Ecto neural progenitor cell (in vitro differentiated cells): ENCODE measurements at regions not wholly inside any gene's neighbourhood (a gene's known extent, or its start where the extent isn't known, plus 50 kb on each side); places are given as distances from the start of the nearest gene placed in this dataset.
"Not testable (repeated sequence)": the region's sequence is repeated elsewhere in the genome, so short reads cannot be mapped to it uniquely, and the experiment has no call there.

Experiments
- DNase-seq: peaks from one replicate; pipeline ENCODE4 v3.0.0-alpha.2; 2018; ENCODE audit warnings: low spot score

DNA sequence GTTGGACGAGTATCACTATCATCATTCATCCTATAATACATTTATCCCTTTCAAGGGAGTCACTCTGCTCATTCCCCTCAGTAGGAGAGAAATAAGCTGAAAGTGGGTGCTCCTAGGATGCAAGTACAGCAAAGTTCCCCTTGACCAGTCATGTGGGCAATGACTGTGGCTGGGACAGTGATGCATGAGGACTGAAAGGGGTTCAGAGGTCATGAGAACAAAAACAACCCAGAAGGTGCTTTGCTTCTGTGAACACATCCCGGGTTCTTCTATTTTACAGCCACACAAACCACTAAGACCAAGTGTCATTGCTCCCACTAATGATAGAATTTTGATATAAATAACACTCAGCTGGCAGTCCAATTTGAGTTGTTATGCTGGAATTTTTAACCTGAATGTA is 177.8 kb upstream of the ADCY2 start:
- no peak for DNase-seq

DNA sequence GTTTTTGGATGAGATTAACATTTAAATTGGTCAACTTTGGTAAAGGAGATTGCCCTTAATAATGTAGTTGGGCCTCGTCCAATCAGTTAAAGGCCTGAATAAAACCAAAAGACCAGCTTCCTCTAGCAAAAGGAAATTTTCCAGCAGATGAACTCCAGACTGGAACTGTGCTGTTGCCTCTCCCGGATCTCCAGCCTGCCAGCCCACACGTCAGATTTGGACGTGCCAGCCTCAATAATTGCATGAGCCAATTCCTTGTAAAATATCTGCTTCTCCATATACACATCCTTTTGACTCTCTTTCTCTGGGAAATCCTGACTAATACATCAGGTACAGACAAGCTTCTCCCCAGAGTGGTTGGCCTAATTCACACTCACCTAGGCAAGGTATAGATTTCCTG is 175.8 kb upstream of the ADCY2 start:
- no peak for DNase-seq

DNA sequence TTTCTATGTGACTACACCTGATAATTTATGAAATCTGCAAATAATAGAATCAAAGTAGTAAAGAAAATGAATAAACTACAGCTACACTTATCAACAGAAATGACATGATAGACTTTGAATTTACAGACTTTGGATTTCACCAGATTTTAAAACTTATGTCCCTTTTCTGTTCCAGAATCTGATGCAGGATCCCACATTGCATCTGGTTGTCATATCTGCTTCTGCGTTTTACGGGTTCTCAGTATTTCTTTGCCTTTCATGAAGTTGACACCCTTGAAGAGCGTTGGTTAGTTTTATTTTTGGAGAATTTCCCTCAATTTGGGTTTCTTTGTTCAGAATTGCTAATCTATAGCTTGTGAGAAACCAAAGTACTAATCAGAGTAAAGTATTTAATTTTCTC is 174.9 kb upstream of the ADCY2 start:
- no peak for DNase-seq

DNA sequence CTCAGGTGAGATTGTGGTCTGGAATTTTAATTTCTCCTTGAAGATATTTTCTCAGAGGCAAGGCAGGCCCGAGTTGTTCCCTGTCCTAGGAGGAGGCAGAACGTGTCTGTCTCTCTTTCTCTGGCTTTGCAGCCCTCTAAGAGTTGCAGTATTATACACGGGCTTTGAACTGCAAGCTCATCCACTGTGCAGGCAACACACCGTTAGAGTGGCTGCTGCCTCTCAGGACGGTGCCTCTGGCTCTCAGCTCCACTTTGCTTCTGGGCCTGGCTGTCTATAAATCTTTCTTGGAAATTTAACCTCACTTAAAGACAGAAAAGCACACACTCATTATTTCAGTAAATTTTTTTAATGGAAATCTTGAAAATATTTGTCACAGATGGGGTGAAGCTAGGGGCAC is 170.1 kb upstream of the ADCY2 start:
- DNase-seq, result no peak

DNA sequence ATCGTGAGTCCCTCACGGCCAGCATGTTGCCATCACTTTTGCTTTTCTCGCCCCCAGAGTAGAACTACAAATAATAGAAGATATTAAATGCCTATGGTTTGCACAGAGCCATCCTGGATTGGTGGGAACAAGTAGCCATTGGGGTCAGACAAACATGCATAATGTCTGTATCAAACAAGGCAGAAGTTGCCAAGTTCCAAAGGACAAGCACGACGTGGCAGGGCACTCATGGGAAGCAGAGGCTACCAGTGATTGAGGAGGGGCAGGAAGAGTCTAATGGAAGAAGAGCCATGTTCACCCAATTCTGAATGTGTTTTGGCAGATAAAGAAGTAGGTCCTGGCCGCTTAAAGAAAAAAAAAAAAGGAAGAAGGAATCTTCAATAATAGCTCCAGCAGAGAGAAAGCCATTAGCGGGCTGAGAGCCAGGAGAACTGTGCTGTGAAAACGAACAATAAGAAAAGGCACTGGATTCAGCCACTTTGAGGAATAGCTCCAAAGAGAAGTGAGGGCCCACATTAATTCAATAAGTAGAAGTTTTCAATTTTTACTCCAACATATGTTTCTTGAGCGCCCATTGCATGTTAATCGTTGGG is 153.7 kb upstream of the ADCY2 start:
- DNase-seq, result no peak

DNA sequence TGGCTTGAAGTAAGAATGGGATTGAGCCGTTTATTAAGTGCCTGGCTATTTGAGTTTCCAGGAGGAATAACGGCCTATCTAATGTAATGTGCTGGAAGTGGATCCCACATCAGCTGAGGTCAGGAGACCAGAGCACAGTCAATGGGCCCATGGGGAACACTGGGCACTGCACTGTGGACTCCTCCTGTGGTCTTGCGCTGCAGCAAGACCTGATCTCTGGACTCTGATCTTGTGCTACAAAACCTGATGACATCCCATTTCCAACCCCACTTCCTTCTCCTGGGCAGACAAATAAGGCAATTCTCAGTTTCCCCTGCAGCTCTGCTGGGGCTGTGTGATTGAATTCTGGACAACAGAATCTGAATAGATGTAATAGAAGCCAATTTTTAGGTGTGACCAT is 151.7 kb upstream of the ADCY2 start:
- no peak for DNase-seq

DNA sequence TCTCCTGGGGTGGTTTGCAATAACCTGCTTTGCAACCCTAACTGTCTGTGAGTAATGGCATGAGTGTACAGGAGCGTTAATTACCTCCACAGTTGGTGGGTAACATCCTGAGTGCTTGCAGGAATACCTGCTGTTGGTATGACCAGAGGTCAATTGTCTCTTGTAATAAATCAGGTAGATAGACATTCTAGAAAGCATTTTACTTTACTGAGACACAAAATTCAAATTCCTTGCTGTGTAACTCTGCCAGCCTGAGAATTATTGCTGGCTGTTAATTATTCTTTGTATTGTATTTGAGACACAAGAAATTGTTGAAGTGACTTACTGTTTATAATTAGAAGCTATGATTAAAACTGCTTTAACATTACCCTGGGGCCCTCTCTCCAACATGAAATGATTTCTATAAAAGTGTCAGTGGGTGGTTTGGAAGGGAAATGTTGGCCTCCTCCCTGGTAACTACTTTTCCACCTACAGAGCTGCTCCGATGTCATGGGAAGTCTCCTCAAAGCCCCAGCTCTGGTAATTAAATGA is 150.8 kb upstream of the ADCY2 start:
- DNase-seq, result no peak

DNA sequence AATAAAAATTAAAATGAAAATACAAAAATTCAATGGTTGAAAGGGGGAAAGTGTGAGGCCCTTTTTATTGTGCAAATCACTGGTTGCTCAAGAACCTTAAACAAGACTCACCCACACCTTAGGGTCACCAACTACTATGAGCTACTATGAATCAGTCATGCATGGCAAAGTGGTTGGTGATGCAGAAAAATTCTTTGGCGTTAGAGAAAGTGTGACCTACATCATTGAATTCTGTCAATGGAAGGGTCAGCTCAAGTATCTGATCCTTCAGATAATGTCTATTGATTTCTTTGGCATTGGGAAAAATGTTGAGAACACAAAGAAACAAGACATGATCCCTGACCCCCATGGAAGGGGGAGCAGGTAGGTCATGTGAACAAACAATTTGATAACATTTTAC is 149.7 kb upstream of the ADCY2 start:
- DNase-seq, result no peak

DNA sequence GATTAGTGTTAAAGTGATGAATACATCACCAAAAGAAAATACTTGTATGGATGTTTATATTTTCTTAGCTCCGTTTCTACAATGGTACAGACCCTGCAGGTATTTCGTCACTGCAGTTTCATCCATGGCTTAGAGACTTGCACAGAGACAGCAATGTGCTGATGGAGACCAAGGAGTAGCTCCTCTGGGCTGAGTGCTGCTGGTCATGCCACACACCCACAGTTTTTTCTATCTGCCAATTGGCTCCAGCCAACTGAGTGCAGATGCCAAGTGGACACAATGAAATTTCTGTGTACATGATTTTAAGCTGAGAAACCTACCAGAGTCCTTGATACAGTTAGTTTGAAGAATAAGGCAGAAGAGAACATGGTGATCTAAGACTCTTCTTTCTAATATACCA is 145.9 kb upstream of the ADCY2 start:
- DNase-seq, result no peak

DNA sequence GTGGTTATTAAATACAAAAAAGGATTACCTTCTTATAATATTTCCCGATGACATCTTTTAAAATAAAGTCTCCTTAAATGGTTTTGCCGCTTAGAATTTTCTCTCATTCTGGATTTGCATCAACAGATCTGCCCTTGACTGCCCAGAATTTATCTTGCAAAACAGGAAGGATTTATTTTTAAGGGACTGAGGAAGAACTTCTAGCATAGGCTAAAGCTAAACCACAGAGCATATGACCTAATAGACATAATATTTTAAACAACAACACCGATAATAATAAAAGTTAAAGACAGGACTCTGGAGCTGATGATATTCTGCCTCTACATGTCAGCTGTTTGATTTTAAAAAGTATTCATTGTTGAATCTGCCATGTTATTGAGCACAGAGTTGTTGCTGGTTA is 145.3 kb upstream of the ADCY2 start:
- no peak for DNase-seq

DNA sequence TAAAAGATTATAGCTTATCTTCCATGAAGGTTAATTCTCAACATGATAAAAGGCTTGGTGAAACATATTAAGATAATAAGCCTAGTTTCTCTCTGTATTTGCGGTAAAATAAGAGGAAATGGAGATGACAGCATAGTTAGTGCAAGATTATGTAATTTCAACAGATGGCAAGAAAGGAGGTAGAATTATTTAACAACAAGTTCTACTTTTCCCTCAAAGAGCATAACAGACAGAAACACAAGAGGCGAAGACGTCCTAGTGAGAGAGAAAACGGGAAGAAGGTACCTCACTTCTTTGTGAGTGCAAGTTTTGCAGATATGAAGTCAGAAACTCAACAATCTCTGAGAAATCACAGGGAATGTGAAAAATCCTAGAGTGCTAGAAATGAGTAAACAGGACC is 144.8 kb upstream of the ADCY2 start:
- DNase-seq, result no peak

DNA sequence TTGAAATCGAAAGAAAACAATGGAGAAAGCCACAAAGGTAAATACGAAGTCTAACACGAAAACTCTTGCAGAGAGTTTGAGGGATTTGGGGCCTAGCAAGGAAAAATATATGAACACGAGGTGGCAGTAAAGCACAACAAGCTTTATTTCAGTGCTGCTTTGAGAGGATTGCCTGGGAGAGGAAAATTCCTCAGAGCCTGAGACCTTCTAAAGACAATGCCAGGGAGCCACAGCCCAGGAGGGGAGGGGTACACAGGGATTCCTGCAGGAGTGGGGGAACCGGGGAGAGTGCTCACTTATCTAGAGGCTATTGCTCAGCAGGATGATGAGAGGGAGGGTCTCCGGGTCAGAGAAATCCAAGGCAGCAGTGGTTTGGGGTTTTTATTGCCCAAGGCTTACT is 134.9 kb upstream of the ADCY2 start:
- DNase-seq, result peak; percentile 71

DNA sequence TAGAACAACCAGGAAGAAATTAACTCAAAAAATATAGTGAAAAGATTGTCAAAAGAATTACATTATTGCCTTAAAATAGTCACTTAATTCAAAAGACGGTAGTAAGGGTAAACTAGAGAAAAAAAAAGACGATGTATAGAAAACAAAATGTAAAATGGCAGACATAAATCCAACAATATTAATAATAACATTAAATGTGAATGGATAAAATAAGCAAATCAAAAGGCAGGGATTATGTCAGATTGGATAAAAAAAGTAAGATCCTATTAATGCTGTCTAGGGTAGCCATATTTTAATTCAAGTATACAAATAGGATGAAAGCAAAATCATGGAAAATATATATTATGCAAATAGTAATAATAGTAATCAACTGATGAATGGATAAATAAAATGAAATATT is 134.0 kb upstream of the ADCY2 start:
- DNase-seq, result no peak

DNA sequence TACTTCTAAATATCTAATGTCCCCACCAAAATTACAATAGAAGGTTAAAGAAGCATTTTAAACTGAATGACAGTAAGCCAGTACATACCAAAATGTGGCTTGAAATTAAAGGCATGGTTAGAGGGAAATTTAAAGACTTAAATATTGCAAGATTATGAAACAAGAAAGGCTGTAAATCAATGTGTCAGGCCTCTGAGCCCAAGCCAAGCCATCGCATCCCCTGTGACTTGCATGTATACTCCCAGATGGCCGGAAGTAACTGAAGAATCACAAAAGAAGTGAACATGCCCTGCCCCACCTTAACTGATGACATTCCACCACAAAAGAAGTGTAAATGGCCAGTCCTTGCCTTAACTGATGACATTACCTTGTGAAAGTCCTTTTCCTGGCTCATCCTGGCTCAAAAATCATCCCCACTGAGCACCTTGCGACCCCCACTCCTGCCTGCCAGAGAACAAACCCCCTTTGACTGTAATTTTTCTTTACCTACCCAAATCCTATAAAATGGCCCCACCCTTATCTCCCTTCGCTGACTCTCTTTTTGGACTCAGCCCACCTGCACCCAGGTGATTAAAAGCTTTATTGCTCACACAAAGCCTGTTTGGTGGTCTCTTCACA is 132.4 kb upstream of the ADCY2 start:
- not testable (repeated sequence) for DNase-seq

DNA sequence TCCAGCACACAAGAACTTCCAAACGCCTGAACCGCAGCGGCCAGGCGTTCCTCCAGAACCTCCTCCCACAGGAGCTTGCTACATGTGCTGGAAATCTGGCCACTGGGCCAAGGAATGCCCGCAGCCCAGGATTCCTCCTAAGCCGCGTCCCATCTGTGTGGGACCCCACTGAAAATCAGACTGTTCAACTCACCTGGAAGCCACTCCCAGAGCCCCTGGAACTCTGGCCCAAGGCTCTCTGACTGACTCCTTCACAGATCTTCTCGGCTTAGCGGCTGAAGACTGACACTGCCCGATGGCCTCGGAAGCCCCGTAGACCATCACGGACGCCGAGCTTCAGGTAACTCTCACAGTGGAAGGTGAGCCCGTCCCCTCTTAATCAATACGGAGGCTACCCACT is 130.2 kb upstream of the ADCY2 start:
- DNase-seq, result not testable (repeated sequence)

DNA sequence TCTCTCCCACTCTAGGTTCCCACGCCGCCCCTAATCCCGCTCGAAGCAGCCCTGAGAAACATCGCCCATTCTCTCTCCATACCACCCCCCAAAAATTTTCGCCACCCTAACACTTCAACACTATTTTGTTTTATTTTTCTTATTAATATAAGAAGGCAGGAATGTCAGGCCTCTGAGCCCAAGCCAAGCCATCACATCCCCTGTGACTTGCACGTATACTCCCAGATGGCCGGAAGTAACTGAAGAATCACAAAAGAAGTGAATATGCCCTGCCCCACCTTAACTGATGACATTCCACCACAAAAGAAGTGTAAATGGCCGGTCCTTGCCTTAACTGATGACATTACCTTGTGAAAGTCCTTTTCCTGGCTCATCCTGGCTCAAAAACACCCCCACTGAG is 127.2 kb upstream of the ADCY2 start:
- DNase-seq, result not testable (repeated sequence)

DNA sequence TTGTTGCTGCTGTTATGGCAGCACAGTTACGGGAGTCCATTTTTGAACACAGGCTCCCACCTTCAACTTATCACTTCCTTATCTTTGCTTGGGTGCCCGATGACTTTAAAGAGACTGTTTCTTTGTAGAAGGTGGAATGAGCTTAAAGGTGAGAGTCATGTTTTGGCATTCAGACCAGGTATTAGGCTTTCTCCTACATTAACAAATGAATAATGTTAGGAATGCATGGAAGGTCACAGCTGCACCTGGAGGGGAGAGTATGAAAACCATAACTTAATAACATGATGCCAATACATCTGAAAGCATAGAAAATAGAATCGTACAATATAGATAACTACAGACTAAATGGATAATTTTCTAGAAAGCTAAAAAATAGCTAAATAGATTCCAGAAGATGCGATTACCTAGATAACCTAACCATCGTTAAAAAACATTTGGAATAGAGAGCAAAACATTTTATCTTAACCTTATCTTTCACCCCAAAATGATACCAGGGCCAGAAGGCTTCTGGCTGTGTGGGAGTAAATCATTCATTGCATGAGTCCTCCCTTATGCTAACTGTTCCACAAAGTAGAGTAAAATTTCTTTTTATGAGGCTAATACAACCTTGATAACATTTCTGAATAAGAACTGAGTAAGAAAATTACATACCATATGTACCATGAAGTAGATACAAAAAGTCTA is 126.2 kb upstream of the ADCY2 start:
- no peak for DNase-seq

DNA sequence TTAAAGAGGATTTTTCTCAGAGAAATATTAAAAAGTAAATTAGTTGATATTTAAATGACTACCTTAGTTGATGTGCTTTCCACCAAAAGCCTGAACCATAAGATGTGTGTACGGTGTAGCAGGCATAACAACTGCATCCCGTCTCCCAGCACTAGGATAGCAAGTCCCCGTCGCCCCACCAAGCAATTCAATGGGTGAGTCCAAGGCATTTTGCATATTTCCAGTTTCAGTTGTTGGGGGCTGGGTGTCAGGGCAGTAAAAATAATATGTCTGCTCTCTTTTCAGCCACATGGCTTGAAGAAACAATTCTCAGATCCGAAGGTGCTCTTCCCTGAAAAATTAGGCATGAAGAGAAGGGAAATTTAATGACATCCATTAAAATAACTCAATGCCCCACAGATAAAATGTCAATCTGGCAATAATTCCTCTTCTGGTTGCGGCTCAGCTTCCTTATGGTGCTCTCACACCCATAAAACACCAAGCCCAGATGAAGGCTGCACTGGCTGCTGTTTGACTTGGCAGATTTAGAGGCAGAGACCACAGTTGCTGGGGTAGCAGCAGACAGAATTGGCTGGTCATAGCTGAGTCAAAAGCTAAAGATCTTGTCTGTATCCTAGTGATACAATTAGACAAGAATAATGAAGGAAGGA is 124.4 kb upstream of the ADCY2 start:
- DNase-seq, result no peak

DNA sequence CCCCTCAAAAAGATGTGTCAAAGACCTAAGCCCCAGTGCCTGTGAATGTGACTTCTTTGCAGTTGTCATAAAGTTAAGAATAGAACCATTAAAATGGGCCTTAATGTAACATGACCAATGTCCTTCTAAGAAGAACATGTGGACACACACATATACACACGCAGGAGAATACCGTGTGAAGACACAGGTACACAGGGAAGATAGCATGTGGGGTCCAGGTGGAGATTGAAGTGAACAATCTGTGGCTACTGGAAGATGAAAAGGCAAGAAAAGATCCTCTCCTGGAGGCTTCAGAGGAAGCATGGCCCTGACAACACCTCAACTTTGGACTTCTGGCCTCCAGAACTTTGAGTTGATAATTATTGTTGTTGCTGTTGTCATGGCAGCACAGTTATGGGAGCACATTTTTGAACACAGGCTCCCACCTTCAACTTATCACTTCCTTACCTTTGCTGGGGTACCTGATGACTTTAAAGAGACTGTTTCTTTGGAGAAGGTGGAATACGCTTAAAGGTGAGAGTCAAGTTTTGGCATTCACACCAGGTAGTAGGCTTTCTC is 123.5 kb upstream of the ADCY2 start:
- no peak for DNase-seq

DNA sequence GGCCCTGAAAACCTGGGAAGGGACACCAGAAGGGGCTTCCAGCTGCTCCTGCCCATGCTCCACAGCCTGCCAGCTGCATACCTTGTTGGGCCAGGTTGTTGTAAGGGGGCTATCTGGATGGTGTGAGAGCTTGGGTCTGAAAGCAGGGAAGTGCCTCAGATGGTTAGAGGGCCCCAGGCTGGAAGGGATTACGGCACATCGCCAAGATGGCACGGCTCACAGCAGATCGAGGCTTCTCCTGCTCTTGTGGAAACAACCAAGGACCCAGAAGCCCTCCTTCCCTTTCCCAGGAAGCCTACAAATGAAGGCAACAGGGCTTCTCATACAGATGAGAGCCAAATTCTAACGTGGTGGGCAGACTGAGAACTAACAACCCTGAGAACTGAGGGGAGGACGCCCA is 121.7 kb upstream of the ADCY2 start:
- DNase-seq, result no peak

DNA sequence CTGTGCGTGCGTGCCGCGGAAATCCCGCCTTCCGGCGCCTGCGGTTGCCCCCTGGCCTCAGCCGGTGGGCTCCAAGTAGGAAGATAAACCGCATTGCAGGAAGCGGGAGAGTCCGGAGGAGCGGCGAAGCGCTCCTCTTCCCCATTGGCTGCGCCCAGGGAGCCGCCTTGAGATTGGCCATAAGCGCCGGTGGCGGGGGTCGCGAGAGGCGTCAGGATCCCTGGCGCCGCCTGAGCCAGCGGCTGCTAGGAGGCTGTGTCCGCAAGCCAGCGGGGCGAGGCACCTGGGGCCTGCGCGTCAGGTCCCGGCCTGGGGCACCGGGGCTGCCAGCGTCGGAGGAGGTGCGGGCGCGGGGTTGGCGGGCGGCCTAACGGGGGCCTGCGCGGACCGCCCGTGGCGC is 106.3 kb upstream of the ADCY2 start:
- DNase-seq, result not testable (repeated sequence)

DNA sequence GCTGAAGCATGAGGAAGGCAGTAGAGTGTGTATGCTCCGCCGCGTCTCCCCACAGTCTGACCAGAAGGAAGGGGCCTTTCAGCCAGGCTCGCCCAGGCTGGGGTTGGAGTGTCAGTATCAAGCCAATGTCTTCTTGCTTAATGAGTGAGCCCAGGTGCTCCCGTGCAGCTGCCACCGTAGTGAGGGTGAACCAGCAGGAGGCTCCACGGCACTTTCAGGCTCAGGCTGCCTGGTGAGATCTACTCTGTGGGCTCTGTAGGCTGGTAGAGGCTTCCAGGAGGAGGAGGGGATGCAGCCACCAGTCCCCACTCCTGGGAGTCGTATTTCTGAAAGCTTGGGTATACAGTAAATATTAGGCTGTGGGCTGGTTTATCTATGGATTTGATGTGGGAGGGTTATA is 98.1 kb upstream of the ADCY2 start:
- not testable (repeated sequence) for DNase-seq

DNA sequence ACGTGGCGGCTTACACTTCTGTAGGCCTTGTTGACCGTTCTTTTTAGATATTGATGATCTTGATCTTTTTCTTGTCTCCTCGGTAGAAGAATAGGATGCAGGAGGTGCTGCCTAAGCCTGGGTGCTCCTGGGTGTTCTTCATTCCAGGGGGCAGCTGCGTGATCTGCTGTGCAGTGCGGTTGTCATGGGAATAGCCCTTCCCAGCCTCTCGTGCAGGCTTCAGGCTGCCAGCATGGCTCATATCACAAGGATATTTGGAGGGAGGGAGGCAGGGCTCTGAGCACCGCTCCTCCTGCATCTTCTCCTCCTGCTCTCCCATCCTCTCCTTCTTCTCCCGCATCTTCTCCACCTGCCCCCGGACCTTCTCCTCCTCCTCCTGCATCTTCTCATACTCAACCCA is 96.2 kb upstream of the ADCY2 start:
- not testable (repeated sequence) for DNase-seq
